HCEC 1CT (cell line): ENCODE measurements at regions not wholly inside any gene's neighbourhood (a gene's known extent, or its start where the extent isn't known, plus 50 kb on each side); places are given as distances from the start of the nearest gene placed in this dataset.

ENCODE experiments used
- DNase-seq: peaks from one replicate; pipeline ENCODE4 v3.0.0-alpha.2; 2017

- DNase-seq = no peak
Observed at GRCh38 chr20:62563561-62563960, 78.7 kb upstream of the SLCO4A1 start.

- no peak for DNase-seq
Observed at GRCh38 chr20:62564456-62565245, 77.7 kb upstream of the SLCO4A1 start.

- DNase-seq = no peak
Observed at GRCh38 chr20:62566266-62566665, 76.0 kb upstream of the SLCO4A1 start.

DNA sequence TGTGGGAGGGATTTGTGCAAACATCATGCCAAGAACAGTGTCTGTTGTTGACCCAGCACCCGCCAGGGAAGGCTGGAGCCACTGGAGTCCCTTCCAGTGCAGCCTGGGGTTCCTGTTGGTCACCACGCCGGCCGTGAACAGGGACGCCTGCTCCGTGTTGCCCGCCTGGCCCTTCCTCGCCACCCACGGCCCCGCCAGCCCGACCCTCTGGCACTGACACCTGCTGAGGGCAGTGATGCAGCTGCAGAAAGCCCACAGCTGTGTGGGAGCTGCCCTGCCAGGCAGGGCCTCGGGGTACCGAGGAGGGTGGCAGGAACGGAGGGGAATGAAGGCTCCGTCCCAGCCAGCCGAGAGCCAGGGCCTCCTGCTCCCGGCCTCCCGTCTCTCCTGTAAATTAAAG, 75.5 kb upstream of the SLCO4A1 start:
- no peak for DNase-seq

DNA sequence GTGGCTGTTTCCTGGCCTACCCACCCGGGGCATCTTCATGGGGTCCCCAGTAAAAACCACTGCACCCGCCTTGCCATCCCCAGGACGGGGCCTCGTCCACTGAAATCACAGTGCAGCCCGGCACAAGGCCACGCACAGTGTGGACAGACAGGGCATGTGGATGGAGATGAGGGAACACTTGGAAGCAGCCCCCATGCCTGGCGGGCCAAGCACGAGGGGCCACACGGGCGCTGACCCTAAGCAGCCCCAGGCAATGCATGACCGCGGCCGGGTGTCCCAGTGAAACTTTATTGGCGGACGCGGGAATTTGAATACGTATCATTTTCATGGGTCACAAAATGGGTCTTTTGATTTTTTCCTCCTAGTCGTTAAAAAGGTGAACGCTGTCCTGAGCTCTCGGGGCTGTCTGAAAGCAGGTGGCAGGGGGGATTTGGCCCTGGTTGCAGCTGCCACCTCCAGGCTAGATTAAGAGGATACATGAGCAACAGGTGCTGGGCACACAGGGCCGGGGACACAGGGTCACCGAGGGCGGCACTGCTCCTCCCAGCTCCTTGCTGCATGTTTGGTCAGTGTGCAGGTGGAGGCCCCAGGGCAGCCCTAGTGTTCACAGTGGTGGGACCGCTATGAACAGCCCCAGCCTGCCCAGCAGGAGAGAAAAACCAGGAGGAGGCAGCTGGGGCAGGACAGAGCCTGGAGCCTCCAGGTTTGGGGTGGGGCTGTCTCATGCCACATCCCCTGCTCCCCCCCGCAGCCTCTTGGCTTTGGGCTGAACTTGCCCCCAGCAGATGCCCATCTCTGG, 74.9 kb upstream of the SLCO4A1 start:
- DNase-seq = no peak

- DNase-seq = no peak
Observed at GRCh38 chr20:62568045-62568389, 74.3 kb upstream of the SLCO4A1 start.

DNA sequence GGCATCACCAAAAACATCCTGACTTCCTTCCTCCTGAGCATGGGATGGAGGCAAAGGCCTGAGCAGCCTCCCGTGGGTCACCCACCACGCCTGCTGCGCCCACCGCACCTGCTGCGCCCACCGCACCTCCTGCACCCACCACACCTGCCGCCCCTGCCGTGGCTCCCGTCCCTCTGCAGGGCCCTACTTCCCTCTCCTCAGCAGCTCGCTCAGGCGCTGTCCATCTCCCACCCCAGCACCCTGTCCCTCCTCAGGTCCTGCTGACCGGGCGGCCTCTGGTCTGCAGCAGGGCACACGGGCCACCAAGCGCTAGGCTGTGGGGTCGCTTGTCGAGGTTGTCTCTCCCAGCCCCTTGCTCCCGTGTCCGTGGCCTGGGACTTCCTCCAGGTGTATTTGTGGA, 72.7 kb upstream of the SLCO4A1 start:
- no peak for DNase-seq

GRCh38 chr20:62570403-62570802, 71.9 kb upstream of the SLCO4A1 start:
- DNase-seq = no peak

- no peak for DNase-seq
Observed at GRCh38 chr20:62570897-62571668, 71.2 kb upstream of the SLCO4A1 start.

DNA sequence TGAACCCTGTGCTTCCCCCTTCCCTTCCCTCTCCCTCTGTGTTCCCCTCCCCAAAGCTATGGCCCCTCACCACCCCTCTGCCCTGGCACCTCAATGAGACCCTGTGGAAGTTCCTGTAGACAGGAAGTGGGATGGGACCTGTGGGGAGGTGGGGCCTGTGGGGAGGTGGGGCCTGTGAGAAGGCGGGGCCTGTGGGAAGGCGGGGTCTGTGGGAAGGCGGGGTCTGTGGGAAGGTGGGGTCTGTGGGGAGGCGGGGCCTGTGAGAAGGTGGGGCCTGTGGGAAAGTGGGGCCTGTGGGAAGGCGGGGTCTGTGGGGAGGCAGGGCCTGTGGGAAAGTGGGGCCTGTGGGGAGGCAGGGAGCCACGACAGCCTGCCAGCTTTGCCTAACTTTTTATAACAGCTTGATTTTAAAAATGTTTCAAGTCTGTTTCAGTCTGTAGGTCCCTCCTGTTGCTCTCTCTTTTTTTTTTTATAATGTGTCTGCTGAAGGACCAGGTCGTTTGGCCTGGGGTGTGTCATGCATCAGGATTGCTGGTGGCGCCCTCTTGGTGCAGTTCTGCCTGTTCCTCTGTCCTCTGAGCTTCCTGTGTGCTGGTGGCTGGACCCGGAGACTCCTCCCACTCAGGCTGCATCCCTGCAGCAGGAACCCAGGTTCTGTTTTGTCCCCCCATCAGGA, 70.5 kb upstream of the SLCO4A1 start:
- no peak for DNase-seq

DNA sequence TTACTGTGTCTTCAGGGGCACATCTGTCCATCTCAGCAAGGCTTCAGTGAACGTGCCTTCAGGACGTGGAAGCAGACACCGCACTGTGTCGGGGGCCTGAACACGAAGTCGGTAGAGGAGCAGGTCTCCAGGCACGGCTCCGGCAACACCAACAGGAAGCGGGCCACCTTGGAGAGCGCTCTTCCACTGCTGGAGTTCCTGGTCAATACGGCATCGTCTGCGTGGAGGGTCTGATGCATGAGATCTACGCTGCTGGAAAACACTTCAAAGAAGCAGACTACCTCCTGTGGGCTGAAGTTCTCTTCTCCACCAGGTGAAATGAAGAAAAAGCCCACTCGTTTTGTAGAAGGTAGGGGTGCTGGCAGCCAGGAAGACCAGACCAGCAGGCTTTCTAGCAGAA, 69.3 kb upstream of the SLCO4A1 start:
- no peak for DNase-seq

GRCh38 chr20:62573817-62574216, 68.5 kb upstream of the SLCO4A1 start:
- DNase-seq = no peak

DNA sequence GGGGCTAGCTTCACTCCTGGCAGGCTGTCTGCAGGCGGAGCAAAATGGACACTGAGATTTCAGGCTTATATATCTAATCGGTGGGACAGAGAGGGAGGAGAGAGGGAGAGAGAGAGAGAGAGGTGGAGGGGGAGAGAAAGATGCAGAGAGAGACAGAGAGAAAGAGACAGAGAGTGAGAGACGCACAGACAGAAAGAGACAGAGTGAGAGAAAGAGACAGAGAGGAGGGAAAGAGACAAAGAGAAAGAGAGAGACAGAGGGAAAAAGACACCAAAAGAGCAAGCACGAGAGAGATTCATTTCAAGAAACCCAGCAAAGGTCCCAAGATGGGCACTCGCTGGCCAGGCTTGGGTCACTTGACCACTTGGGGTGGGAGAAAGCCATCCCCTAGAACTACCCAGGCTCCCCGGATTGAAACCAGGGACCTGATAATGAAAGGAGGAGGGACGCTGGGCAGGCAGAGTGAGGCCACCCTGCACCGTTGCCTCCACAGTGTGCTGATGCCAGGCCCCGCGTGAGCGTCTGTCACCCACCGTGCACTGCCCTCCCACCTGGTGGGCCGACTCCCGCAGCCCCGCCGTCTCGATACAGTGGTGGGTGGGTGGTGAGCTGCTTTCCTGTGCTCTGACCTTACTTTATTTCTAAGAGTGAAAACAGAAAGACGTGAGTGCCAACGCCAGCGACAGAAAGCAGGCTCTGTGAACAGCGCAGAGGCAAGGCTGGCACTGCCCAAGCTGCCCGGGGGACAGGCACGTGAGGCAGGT, 67.9 kb upstream of the SLCO4A1 start:
- DNase-seq = no peak

- no peak for DNase-seq
Observed at GRCh38 chr20:62575976-62576722, 66.2 kb upstream of the SLCO4A1 start.

DNA sequence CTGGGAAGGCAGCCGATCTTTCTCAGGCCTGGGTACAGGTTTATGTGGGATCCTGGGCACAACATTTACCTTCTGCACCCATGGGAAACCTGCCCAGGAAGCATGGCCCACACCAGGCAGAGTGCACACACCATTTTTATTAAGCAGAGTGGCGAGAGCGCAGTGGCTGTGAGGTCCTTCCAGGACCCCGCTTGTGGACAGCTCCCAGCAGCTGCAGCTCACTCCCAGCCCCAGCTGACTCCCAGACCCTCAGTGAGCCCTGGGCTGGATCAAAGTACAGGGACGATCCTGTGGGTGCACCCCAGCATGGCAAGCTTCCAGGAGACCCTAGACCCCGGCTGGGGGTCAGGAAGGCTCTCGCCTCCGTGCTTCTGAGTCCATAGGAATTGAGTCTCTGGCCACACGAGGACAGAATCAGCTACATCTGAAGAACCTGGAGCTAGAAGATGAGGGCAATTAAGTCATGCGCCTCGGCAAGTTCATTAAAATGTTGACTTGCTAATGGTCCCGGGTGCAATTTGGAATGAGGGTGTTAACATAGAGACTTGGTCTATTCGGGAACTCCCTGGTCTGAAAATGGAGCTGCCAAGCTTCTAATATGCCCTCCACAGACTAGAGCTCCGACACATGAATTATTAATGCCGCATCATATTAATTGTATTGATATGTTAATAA, 65.4 kb upstream of the SLCO4A1 start:
- no peak for DNase-seq

DNA sequence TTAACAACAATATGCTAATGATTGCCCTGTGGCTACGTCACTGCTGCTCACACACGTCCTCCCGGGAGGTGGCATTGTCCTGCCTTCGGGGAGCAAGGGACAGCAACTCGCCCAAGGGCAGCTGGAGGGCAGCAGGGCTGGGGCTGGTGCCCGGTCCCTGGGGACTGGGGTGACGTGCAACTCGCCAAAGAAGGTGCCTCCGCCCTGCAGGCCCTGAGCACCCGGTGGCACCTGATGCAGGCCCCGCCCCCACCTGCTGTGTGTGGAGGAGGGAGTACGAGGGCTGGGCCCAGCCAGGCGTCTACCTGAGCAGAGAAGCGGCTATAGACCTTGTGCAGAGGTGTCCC, 64.8 kb upstream of the SLCO4A1 start:
- no peak for DNase-seq

- DNase-seq = no peak
Observed at GRCh38 chr20:62578294-62578897, 63.9 kb upstream of the SLCO4A1 start.

DNA sequence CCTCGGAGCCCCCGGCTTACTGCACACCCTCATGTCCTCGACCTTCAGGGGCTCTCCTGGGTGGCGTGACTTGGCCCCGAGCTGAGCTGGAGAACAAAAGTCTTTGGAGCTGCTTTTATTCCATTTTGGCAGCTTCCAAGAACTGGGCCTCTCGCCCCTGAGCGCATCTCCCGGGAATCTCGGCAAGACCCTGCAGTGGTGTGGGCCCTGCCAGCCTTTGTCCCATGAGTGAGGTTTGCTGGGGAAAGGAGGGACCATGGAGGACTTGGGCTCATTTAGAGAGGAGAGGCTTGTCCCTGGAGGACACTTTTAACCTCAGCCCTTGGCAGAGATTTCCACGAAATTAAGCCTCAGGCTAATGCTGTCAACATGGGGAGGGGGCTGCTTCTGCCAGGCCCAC, 62.3 kb upstream of the SLCO4A1 start:
- DNase-seq = no peak

- no peak for DNase-seq
Observed at GRCh38 chr20:62580733-62581132, 61.6 kb upstream of the SLCO4A1 start.

DNA sequence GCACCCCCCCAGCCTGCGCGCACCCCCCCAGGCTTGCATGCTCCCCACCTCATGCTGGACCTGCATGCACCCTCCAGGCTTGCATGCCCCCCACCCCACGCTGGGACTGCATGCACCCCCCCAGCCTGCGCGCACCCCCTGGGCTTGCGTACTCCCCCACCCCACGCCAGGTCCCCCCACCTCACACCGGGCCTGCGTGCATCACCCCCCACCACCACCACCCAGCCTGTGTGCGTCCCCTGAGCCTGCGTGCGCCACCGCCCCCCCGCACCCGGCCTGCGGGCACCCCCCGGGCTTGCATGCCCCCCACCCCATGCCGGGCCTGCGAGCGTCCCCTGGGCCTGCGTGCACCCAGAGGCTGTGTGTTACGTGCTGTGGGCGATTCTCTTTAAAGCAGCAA, 61.0 kb upstream of the SLCO4A1 start:
- DNase-seq = no peak

- DNase-seq = no peak
Observed at GRCh38 chr20:62581806-62582205, 60.5 kb upstream of the SLCO4A1 start.
